Erythroblast (primary cell): ENCODE measurements at regions not wholly inside any gene's neighbourhood (a gene's known extent, or its start where the extent isn't known, plus 50 kb on each side); places are given as distances from the start of the nearest gene placed in this dataset.

Experiments used
- GATA1 ChIP-seq: IDR thresholded peaks from 2 replicates; pipeline ENCODE4 v1.6.1; 2011; ENCODE audit warnings: low read depth, mild to moderate bottlenecking, control low read depth, low read length, moderate library complexity
- POLR2A ChIP-seq: IDR thresholded peaks from 2 replicates; pipeline ENCODE4 v1.6.1; 2011; ENCODE audit warnings: mild to moderate bottlenecking, low read length

DNA sequence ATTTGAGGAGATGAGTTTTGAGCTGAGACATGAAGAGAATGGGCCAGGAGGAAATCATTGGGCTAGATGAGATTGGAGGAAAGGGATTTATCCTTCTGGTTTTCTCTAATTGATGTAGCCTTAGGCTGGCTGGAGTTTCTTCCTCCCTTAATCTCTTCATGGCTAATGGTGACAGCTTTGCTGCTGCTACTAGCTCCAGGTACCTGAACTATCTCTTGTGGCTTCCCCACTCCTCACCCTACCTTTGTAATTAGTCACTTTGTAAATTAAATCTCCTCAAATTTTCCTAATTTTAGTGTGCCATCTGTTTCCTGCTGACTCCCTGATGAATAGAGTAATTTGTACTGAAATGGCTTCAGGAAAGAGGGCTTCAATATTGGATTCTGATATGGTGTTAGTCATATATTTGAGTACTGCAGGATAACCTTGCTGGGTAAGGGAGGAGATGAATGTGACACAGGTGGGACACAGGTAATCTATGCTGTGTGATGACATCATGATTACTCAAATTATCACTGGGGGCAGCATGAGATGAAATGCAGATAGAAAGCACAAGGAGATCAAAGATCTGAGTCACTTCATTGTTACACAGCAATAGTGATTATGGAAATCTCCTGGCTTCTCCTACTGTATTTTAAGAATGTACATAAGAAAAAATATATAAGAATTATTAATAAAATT is 1134.1 kb upstream of the DDX18 start:
- TF ChIP-seq POLR2A, result no peak
- TF ChIP-seq GATA1, result no peak
